HG02678 (cell line): ENCODE measurements at regions not wholly inside any gene's neighbourhood (a gene's known extent, or its start where the extent isn't known, plus 50 kb on each side); places are given as distances from the start of the nearest gene placed in this dataset.

Experiments used
- ATAC-seq: cut with Tn5 transposase; IDR thresholded peaks from one replicate; pipeline ENCODE4 v1.9.1; 2021; ENCODE audit warnings: mild to moderate bottlenecking, moderate library complexity; ENCODE audit not compliant: unreplicated experiment

DNA sequence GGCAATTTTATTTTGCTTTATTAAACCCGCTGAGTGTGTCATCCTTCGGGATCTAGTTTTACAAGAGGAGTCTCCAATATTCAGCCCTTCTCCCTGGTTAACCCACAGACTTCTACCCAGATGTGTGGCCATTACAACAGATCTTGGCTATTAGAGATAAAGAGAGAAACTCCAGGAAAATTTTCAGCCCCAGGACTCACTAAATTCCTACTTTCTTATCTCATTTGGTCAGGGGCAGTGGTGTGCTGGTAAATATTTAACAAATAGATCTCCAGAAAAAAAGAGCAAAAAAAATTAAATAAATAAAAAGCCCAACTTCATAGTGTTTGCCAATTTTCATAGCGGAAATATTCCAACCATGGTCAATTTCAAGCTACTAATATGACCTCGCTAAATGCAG lies 168.4 kb downstream of the RND3 start:
- ATAC-seq: no peak

DNA sequence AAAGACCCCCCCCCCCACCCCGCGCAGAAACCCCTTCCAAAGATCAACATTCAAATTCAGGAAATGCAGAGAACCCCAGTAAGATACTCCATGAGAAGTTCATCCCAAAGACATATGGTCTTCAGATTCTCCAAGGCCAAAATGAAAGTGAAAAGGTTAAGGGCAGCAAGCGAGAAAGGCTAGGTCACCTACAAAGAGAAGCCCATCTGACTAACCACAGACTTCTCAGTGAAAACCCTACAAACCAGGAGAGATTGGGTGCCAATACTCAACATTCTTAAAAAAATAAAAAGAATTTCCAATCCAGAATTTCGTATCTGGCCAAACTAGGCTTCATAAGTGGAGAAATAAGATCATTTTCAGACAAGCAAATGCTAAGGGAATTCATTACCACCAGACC lies 175.2 kb downstream of the RND3 start:
- no peak for ATAC-seq

DNA sequence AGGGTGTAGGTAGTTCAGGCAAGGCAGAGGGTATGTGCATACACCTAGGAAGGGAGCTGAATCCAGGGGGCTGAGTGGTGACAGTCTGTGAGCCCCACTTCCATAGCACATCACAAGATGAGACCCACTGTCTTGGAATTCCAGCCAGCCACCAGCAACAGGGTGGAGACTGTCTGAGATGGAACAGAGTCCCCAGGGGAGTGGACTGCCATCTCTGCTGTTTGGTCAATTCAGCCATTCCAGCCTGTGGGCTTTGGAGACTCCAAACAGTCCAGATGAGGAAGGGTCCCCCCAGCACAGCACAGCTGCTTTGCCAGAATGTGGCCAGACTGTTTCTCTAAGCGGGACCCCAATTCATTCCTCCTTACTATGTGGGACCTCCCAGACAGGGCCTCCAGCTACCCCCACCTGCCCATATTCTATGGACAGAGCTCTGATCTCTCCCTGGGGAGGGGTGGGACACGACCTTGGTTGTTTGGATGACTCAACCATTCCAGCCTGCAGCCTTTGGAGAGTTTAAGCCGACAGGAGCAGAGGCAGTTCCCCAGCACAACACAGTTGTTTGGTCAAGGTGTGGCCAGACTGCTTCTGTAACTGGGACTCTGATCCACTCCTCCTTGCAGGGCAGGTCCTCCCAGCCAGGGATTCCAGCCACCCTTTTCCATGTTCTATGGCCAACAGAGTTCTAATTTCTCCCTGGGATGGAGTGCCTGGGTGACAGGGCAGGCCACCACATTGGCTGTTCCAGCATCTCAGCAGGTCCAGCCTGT lies 178.0 kb downstream of the RND3 start:
- ATAC-seq: no peak

DNA sequence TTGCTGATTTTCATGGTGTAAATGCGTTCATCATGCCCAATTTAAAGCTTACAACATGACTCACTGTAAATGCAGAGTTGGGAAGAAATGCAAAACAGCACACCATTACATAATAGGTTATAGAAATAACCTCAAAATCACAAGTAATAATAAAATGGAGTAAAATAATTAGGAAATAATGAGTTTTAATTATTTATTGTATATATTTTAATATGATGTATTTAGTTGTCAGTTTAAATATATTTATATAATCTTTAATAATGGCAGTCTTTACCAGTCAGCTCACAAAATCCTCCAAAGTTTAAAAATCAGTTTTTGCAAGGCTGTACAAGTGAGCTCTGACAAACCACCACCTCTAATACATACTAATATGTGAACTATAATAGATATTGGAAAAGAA lies 180.2 kb downstream of the RND3 start:
- no peak for ATAC-seq

DNA sequence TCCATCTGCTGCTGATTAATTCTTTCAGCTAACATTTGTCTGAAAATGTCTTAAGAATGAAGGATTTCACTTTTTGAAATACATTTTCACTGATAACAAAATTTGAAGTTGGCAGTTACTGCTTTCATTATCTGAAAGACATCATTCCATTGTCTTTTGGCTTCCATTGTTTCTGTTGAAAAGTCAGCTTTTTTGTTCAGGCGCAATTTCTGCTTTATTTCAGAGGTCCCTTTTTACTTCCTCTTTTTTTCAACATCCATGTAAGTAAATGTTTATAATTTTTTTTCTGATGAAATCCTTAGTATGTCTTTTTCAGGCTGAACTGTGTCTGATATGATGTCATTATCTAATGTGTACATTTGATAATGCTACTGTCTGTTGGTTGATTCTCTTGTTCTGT lies 184.2 kb downstream of the RND3 start:
- no peak for ATAC-seq

DNA sequence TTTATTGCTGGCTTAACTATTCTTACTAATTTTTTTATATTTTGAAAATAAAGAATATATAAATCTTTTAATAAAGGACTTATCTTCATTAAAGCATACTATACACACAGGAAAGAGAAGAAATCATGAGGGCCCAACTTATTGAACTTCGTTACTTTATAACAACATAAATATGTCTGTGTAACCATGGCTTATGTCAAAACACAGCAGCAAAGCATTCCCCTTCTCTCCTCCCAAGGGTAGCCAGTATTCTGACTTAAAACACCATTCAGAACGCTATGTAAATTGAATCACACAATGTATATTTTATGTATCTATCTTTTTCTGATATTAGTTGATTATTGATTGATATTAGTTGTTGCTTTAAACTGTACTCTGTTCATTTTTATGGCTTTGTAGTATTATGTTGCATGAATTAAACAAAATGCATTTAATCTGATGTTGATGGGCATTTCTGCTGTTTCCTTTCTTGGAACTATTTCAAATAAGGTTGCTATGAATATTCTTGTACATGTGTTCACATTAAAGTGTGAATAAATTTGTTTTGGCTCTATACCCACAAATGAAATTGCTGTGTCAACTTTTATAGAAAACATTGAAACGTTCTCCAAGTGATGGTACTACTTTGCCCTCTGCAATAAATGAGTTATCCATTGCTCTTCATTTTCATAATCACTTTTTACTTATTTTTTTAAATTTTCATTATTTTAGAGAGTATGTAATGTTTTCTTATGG lies 188.7 kb downstream of the RND3 start:
- ATAC-seq: no peak

DNA sequence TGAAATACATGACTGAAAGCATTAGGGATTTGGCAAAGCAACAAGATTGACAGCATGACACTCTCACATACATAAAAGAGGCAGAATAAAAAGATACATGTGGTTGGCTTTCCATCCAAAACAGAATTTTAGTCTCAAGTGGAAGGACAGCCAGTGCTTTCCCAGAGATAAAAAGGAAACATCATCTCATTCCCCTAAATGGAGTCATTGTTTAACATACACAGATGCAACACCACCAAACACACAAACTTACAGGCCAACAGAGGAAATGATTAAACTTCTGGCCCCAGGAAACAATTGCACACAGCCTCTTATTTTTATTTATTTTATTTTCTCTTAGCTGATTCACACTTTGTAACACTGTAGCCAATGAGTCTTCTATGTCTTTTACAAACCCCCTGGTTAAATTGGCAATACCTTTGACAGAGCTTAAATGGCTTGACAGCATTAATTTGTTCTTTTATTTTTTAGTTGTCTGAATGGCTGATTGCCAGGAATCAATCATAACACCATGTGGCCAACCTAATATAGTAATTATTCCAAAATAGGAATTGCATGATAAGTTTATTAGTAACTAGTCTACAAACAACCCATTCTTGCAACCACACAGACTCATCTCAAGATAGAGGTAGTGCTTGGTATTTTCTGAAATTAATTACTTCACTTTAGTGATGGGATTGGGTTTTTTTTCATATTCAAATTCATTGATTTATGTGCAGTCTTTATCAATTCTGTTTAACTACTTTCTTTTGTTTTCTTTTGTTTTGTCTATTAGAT lies 190.5 kb downstream of the RND3 start:
- ATAC-seq: no peak

DNA sequence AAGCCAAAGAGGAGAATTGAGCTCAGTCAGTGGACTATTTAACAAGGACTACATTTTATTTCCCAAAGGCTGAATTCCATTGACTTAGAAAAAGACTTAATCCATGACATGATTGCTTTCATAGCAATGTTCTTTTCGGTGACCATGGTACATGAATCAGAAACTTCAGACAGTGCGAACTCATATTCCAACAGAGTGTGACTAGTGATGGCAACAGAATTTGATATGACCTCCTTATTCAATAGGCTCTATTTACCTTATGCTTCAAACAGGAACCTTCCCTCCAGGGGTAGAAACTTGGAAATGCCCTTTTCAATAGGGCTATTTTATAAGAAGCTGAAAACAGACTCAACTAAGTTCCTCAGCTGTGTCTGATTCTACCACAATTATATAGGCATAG lies 191.9 kb downstream of the RND3 start:
- ATAC-seq: no peak

DNA sequence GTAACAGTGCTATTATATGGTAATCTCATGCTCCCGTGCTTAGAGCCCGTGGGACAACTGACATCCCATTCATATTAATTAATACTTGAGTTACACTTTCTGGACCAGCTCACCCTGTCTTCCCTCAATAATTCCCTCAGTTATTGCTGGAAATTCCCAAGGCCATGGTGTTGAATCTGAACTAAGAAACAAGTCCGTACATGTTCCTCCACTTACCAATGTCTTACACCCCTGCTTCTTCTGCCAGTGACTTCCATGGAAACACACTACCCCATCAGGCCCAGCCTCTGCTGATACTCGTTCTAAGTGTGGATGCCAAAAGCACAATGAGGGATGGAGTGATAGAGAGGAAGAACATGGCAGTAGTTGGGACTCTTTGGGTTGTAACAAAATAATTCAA lies 193.7 kb downstream of the RND3 start:
- ATAC-seq: no peak

DNA sequence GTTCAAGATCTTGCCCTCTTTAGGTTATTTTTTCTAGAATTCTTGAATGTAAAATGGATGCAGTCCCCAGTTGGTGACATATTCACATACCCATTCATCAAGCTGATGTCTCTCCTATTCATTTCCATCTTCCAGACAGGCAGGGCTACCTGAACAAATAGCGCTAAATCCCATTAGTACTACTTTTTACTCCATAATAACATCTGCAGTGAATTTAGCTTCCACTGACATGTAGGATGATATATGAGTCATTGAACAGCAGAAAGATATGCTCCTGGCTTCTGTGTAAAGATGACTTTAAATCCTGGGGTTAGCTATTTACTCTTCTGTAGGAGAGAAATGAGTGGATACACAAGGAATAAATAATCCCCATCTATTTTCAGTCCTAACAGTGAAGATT lies 194.7 kb downstream of the RND3 start:
- ATAC-seq: no peak

DNA sequence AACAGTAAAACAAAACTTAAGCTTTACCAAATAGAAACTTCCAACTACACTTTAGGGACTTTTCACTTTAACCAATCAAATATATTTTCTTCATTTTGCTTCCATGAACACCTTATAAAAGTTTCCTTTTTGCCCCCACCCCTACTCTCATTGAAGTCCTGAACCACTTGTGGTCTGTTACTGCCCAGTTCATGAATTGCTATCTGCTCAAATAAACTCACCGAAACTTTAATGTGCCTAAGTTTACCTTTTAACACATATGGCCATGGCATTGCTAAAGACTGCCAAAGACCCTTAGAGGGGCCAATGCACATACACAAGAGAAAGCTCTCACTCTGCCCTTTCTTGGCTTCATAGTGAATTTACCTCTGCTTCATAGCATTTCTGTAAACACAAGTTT lies 195.3 kb downstream of the RND3 start:
- ATAC-seq: no peak

DNA sequence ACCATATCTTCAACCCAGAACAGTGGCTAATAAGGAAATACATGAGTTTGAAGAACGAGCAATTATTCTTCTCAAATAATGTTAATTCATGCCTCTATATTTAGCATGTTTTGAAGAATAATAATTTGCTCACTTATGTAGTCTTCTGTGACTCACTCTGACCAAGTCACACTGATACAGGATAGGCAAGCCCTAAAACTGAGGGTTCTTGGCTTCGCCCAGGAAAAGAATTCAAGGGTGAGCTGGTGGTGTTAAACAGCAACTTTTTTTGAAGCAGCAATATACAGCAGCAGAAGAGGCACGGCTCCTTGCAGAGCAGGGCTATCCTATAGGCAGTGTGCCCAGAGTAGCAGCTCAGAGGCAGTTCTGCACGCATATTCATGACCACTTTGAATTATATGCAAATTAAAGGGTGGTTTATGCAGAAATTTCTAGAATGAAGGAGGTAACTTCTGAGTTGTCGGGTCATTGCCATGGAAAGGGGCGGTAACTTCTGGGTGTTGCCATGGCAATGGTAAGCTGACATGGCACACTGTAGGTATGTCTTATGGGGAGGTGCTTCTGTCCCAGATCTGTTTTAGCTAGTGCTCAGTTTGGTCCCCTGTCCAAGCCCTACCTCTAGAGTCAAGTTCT lies 200.6 kb downstream of the RND3 start:
- ATAC-seq: no peak

DNA sequence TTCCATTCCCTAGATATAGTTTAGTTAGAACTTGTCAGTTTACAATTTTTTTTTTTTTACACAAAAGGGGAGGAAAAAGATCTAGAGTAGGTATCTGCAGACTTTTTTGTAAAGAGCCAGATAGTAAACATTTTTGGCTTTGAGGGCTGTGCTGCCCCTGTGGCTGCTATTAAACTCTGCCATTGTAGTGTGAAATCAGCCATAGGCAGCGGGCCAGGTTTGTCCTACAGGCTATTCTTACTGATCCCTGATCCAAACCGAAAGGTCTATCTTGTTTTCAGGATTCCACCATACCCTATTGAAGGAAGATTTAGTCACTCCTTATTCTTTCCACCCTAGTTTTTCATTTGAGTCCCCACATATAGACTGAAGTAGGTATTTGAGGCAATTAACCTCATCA lies 203.4 kb downstream of the RND3 start:
- no peak for ATAC-seq

DNA sequence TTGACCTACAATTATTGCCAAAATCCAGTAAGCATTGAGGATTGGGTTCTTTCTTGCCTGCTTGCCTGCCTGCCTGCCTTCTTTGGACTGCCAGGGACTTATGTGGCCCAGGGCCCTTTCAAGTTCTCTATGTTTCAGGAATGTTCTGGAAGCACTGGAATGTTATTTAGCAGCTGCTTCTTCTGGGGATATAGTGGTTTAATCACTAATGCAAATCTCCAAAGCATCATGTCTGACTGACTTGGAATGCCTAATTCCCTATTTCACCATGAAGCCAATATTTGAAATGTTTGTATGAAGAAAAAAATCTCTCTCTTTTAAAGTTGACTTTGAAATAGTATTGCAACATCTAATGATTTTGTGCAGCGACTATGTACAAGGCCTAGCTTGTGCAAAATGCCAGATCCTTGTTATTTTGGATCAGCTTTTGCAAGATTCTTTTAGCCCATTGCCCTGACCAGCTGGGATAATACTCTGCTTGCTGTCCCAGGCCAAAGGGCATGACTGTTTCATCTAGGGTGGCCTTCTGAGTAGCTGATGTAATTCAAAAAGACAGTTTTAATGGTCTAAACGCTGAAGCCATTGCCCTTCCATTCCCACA lies 204.6 kb downstream of the RND3 start:
- ATAC-seq: no peak

DNA sequence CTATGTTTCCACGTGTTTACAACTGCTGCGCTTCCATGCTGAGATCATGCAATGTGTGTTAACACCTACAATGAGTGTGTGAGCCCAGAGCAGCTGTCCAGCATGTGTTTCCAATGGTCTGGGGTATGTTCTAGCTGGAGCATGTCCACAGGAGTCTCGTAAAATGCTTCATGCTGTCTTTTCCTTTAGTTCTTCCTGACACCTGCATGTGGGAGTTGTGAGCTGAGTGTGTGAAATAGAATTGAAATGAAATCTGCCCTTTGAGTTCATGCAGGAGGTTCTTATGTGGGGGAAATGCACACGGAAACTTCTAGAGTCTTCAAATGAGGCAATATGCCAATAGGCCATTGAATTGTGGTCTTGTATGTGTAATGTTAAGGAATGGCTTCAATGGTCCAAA lies 205.1 kb downstream of the RND3 start:
- no peak for ATAC-seq

DNA sequence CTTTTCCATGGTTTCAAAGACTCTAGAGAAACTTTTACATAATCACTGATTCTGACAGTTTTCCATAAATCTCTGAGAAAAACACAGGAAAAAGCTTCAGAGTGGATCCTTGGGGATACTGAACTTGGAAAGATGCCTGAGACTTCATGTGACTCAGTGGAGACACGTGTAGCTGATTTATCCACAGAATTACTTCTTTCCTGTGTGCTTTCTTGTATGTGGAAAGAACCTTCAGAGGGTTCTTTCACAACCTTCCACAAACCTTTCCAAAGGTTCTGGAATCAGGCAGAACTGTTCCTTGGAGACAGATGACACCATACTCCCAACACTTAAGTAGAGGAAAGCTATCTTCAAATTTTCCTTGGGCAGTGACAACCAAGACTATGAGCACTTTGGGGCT lies 207.2 kb downstream of the RND3 start:
- ATAC-seq: no peak

DNA sequence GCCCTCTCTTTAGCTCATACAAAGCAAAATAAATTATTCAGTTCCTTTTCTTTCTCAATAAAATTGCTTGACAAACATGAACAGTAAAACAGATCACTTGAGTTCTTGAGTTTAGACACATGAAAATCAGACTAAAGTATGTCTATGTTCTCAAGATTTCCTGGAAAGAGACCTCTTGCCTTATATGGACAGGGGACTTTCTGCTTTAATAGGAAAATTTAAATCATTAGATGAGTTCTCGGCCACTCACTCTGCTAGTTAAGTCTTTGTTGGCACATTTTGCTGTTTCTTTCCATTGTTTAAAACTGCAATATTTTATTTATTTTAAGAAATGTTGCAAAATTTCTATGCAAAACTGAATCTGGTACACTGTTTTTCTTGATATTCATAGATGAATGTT lies 207.8 kb downstream of the RND3 start:
- no peak for ATAC-seq

DNA sequence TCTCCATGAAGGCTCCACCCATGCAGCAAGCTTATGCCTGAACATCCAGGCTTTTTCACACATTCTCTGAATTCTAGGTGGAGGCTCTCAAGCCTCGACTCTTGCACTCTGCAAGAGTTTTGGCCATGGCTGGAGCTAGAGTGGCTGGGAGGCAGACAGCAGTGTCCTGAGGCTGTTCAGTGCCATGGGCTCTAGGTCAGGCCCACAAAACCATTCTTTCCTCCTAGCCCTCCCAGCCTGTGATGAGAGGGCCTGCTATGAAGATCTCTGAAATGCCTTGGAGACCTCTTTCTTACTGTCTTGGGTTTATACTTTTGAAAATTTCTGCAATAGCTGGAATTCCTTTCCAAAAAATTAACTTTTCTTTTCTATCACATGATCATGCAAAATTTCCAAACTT lies 210.7 kb downstream of the RND3 start:
- no peak for ATAC-seq

DNA sequence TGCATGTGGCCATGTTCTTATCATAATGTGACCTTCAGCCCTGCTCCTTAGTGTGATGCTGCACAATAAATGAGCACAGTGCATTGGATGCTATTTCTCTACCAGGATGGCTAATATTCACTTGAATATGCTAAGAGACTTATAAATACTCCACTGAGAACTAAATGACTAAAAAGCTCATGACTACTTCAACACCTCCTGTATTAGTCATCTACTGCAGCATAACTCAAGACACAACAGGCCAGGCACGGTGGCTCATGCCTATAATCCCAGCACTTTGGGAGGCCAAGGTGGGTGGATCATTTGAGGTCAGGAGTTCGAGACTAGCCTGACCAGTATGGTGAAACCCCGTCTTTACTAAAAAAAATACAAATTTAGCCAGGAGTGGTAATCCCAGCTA lies 213.4 kb downstream of the RND3 start:
- ATAC-seq: no peak

DNA sequence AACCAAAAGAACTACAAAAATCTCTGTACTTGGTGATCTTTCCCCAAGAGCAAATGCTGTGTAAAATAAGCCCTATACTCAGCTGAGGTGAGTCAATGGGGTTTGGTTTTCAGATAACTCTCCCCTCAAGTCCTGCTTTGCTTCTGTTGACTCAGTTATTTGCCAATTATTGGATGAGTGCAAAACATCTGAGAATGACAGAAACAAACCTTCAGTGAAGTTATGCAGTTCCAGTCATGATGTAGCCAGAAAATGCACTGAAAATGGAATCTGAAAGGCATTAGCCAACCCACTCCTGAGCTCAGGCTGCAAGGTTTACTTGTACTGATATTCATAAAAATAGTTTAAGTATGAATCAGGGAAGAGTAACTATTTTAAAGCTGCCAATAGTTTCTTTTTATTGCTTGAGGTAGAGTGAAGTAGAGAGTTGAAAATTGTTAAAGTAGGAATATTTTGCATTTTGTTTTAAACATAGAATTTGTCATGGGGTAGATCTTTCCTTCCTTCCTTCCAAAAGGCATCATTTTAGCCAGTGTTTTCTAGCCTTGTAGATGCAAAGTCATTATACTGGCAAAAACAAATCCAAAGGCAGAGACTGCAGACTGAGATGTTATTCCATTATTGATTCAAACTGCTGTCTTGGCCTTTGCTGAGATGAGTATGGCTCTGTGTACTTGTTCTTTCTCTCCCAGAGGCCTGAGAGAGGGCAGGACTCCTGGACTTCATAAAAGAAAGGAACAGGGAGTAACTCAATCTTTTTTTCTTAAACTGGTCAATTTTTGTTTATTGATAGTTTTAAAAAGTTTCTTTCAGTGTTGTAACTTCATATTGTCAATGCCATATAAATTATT lies 215.3 kb downstream of the RND3 start:
- no peak for ATAC-seq
